Neuronal stem cell (in vitro differentiated cells): ENCODE measurements at regions not wholly inside any gene's neighbourhood (a gene's known extent, or its start where the extent isn't known, plus 50 kb on each side); places are given as distances from the start of the nearest gene placed in this dataset.

Experiments used
- DNase-seq: peaks from one replicate; pipeline ENCODE4 v3.0.0-alpha.2; 2013; ENCODE audit warnings: low spot score
- H2AFZ ChIP-seq: one replicate; pipeline ENCODE4 v1.6.1; 2013; ENCODE audit warnings: mild to moderate bottlenecking, low read length, inconsistent platforms
- H2AK5ac ChIP-seq: 2 replicates; pipeline ENCODE4 v1.6.1; 2013; ENCODE audit warnings: low read depth, mild to moderate bottlenecking, inconsistent platforms, low read length, moderate library complexity, mixed read lengths
- H2BK120ac ChIP-seq: 2 replicates; pipeline ENCODE4 v1.6.1; 2013; ENCODE audit warnings: low read depth, mild to moderate bottlenecking, inconsistent platforms, low read length, moderate library complexity, mixed read lengths
- H2BK12ac ChIP-seq: one replicate; pipeline ENCODE4 v1.6.1; 2013; ENCODE audit warnings: low read length, inconsistent platforms
- H2BK15ac ChIP-seq: 2 replicates; pipeline ENCODE4 v1.6.1; 2013; ENCODE audit warnings: mild to moderate bottlenecking, low read length, inconsistent platforms, mixed read lengths
- H2BK5ac ChIP-seq: one replicate; pipeline ENCODE4 v1.6.1; 2013; ENCODE audit warnings: inconsistent platforms, mild to moderate bottlenecking, low read length, moderate library complexity
- H3K14ac ChIP-seq: one replicate; pipeline ENCODE4 v1.6.1; 2013; ENCODE audit warnings: low read length, inconsistent platforms
- H3K18ac ChIP-seq: 2 replicates; pipeline ENCODE4 v1.6.1; 2013; ENCODE audit warnings: low read length, inconsistent platforms
- H3K23ac ChIP-seq: 2 replicates; pipeline ENCODE4 v1.6.1; 2013; ENCODE audit warnings: low read depth, mild to moderate bottlenecking, mixed read lengths, low read length, inconsistent platforms; ENCODE audit not compliant: poor library complexity
- H3K27ac ChIP-seq: replicated peaks from 3 replicates; pipeline ENCODE4 v1.5.1; 2013; ENCODE audit warnings: low read length, inconsistent platforms
- H3K27me3 ChIP-seq, 3 experiments: 2 replicates each; pipeline ENCODE4 v1.6.1; 2013; ENCODE audit warnings: low read length in 3 of 3, mild to moderate bottlenecking in 2 of 3, inconsistent platforms in 1 of 3, low read depth in 1 of 3, mixed read lengths in 1 of 3, moderate library complexity in 1 of 3; ENCODE audit not compliant: control insufficient read depth in 3 of 3, insufficient read depth in 3 of 3
- H3K36me3 ChIP-seq, 2 donors: replicated peaks in 1 of 2; 2 replicates each; pipeline ENCODE4 v1.6.1; 2013; ENCODE audit warnings: low read length in 2 of 2; ENCODE audit not compliant: control insufficient read depth in 2 of 2, insufficient read depth in 2 of 2
- H3K4ac ChIP-seq: 2 replicates; pipeline ENCODE4 v1.6.1; 2013; ENCODE audit warnings: inconsistent platforms, mild to moderate bottlenecking, low read length, moderate library complexity
- H3K4me1 ChIP-seq, 2 donors: 1 replicate in 1 of 2; 2 replicates in 1 of 2; pipeline ENCODE4 v1.6.1; 2013; ENCODE audit warnings: low read length in 2 of 2, low read depth in 1 of 2; ENCODE audit not compliant: control insufficient read depth in 2 of 2, insufficient read depth in 1 of 2
- H3K4me2 ChIP-seq: one replicate; pipeline ENCODE4 v1.6.1; 2013; ENCODE audit warnings: mild to moderate bottlenecking, low read length, inconsistent platforms; ENCODE audit not compliant: insufficient read depth, poor library complexity, severe bottlenecking
- H3K4me3 ChIP-seq, 2 donors: 2 replicates each; pipeline ENCODE4 v1.5.1; 2013; ENCODE audit warnings: low read length in 2 of 2, mild to moderate bottlenecking in 2 of 2, inconsistent platforms in 1 of 2, moderate library complexity in 1 of 2
- H3K79me1 ChIP-seq: one replicate; pipeline ENCODE4 v1.6.1; 2013; ENCODE audit warnings: low read depth, mild to moderate bottlenecking, inconsistent platforms, low read length, moderate library complexity
- H3K9ac ChIP-seq: one replicate; pipeline ENCODE4 v1.6.1; 2013; ENCODE audit warnings: mild to moderate bottlenecking, low read depth, low read length, inconsistent platforms; ENCODE audit not compliant: poor library complexity
- H3K9me3 ChIP-seq, 2 donors: replicated peaks in 1 of 2; 2 replicates each; pipeline versions ENCODE3 to v1.6.1; 2013; ENCODE audit warnings: low read length in 2 of 2, mild to moderate bottlenecking in 2 of 2, inconsistent platforms in 1 of 2, low read depth in 1 of 2, mixed read lengths in 1 of 2, moderate library complexity in 1 of 2; ENCODE audit not compliant: control insufficient read depth in 2 of 2, insufficient read depth in 1 of 2
- H4K8ac ChIP-seq: one replicate; pipeline ENCODE4 v1.6.1; 2013; ENCODE audit warnings: low read depth, mild to moderate bottlenecking, inconsistent platforms, low read length, moderate library complexity
- H4K91ac ChIP-seq: one replicate; pipeline ENCODE4 v1.6.1; 2013; ENCODE audit warnings: low read length, low read depth, mild to moderate bottlenecking, inconsistent platforms; ENCODE audit not compliant: poor library complexity
- WGBS, 2 donors: extraction: QIAGEN DNeasy Blood & Tissue Kit; methylation state at CpG; one replicate each; pipeline ENCODE4 v1.1.7; 2013; ENCODE audit warnings: missing lambda C conversion rate in 2 of 2, mixed read lengths in 1 of 2; ENCODE audit not compliant: insufficient read length in 2 of 2, insufficient replicate concordance in 1 of 2; ENCODE audit errors: extremely low coverage in 2 of 2; 5-methylcytosine and 5-hydroxymethylcytosine counted together

DNA sequence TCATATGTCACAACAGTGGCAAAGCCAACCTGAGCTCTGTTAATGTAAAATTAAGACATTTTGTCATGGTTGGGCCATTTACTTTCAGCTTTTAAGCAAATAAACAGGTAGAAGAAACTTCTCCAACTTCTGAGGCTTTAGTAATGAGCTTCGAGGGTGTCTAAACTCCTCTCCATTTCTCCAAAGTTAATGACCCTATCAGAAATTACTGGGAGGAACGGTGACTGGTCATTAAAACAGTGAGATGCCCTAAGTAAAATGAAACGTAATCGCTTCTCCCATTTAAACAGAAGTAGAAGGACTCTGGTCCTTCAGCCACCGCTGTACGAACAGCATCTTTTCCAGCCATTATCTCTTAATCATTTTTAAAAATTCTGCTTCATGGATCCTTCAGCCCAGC is 986.9 kb upstream of the MANEA start:
- H3K9ac ChIP-seq = no peak overlapping the region
- H3K14ac ChIP-seq = no peak overlapping the region
- no peak overlapping the region for H3K18ac ChIP-seq
- no CpG with 5 or more reads among the region's 6 CpGs for WGBS, 2 donors
- H3K36me3 ChIP-seq = no peaks in the 10 kb centered on the region
- no peak overlapping the region for H2AK5ac ChIP-seq
- H2BK5ac ChIP-seq = no peak overlapping the region
- no peaks in the 10 kb centered on the region for H3K9me3 ChIP-seq
- no peak overlapping the region for H2BK15ac ChIP-seq
- no peak overlapping the region for H3K4ac ChIP-seq
- no peaks in the 10 kb centered on the region for H3K4me1 ChIP-seq
- H3K27ac ChIP-seq = no peak overlapping the region
- no peak overlapping the region for H2BK120ac ChIP-seq
- no peak for DNase-seq
- H2BK12ac ChIP-seq = no peak overlapping the region
- H3K79me1 ChIP-seq = no peaks in the 10 kb centered on the region
- H3K4me3 ChIP-seq = no peak overlapping the region
- H3K27me3 ChIP-seq = no peaks in the 10 kb centered on the region
- no peak overlapping the region for H4K91ac ChIP-seq
- H3K23ac ChIP-seq = no peak overlapping the region
- no peak overlapping the region for H3K4me2 ChIP-seq
- H4K8ac ChIP-seq = no peak overlapping the region
- H2AFZ ChIP-seq = no peak overlapping the region

DNA sequence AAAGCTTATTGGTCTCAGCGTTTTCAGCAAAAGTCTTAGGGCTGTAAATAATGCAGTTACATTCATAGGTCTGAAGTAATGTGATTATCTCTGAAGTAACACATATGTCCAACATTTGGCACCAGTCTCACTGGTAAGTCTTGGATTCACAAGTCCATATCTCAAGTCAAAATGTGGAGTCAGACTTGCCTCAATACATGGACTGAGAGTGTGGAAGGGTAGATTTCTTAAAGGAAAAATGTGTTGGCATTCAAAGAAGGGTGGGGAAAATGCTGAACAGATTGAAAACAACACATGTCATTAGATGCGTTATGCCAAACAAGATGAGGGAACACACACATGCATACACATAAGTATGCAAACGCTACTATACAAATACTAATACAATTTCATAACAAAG is 989.0 kb upstream of the MANEA start:
- no peak overlapping the region for H3K27ac ChIP-seq
- no peak overlapping the region for H2BK15ac ChIP-seq
- H3K79me1 ChIP-seq = no peaks in the 10 kb centered on the region
- H4K8ac ChIP-seq = no peak overlapping the region
- H4K91ac ChIP-seq = no peak overlapping the region
- no peak overlapping the region for H3K23ac ChIP-seq
- no peak overlapping the region for H2AFZ ChIP-seq
- H2BK120ac ChIP-seq = no peak overlapping the region
- no peak overlapping the region for H2BK12ac ChIP-seq
- DNase-seq = no peak
- no peak overlapping the region for H2AK5ac ChIP-seq
- no peaks in the 10 kb centered on the region for H3K27me3 ChIP-seq
- no peak overlapping the region for H3K4me3 ChIP-seq
- no peaks in the 10 kb centered on the region for H3K36me3 ChIP-seq
- H3K4ac ChIP-seq = no peak overlapping the region
- H3K18ac ChIP-seq = no peak overlapping the region
- H3K4me2 ChIP-seq = no peak overlapping the region
- no peaks in the 10 kb centered on the region for H3K4me1 ChIP-seq
- H3K14ac ChIP-seq = no peak overlapping the region
- WGBS, 2 donors = no CpG with 5 or more reads among the region's 3 CpGs
- H3K9me3 ChIP-seq = no peaks in the 10 kb centered on the region
- no peak overlapping the region for H3K9ac ChIP-seq
- H2BK5ac ChIP-seq = no peak overlapping the region

GRCh38 chr6:94584211-94584610 is 993.1 kb upstream of the MANEA start:
- Histone ChIP-seq H4K8ac (no peak overlapping the region), H2AFZ (no peak overlapping the region), H3K4me1 (no peaks in the 10 kb centered on the region), H3K4me2 (no peak overlapping the region), H3K14ac (no peak overlapping the region), H3K9ac (no peak overlapping the region), H3K79me1 (no peaks in the 10 kb centered on the region), H3K18ac (no peak overlapping the region), H4K91ac (no peak overlapping the region), H3K27ac (no peak overlapping the region), H3K27me3 (no peaks in the 10 kb centered on the region), H3K23ac (no peak overlapping the region), H3K4ac (no peak overlapping the region), H2AK5ac (no peak overlapping the region), H3K4me3 (no peak overlapping the region), H2BK12ac (no peak overlapping the region), H3K9me3 (no peaks in the 10 kb centered on the region), H3K36me3 (no peaks in the 10 kb centered on the region), H2BK5ac (no peak overlapping the region), H2BK15ac (no peak overlapping the region), H2BK120ac (no peak overlapping the region)
- WGBS, 2 donors = no CpG with 5 or more reads among the region's 2 CpGs
- no peak for DNase-seq

DNA sequence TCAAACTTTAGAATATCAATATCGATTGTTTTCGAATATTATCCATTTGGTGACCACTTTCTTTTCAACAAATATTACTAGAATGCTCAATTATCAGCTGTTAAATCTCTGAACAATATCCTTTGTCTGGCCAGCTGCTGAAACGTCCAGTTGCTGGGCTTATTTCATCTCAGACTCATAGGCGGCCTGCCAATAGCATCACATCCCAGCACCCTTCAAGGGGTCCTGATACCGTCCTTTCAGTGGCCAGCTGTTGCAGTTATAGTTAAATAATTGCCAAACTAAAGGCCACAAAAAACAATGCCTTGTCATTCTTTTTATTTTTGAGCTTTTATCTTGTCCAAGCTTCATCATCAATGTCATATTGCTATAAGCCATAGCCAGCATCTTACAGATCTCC is 1006.8 kb upstream of the MANEA start:
- Histone ChIP-seq H3K4ac (no peak overlapping the region), H4K91ac (no peak overlapping the region), H4K8ac (no peak overlapping the region), H3K4me1 (no peaks in the 10 kb centered on the region), H2BK5ac (no peak overlapping the region), H2BK12ac (no peak overlapping the region), H3K36me3 (no peaks in the 10 kb centered on the region), H3K18ac (no peak overlapping the region), H2AFZ (no peak overlapping the region), H3K4me3 (no peak overlapping the region), H3K14ac (no peak overlapping the region), H3K27me3 (no peaks in the 10 kb centered on the region), H2BK120ac (no peak overlapping the region), H3K9ac (no peak overlapping the region), H3K79me1 (no peaks in the 10 kb centered on the region), H3K27ac (no peak overlapping the region), H3K9me3 (no peaks in the 10 kb centered on the region), H2BK15ac (no peak overlapping the region), H3K23ac (no peak overlapping the region), H2AK5ac (no peak overlapping the region), H3K4me2 (no peak overlapping the region)
- no peak for DNase-seq
- no CpG with 5 or more reads among the region's 5 CpGs for WGBS, 2 donors
